HG03060 (cell line): ENCODE measurements at regions not wholly inside any gene's neighbourhood (a gene's known extent, or its start where the extent isn't known, plus 50 kb on each side); places are given as distances from the start of the nearest gene placed in this dataset.
"Not testable (repeated sequence)": the region's sequence is repeated elsewhere in the genome, so short reads cannot be mapped to it uniquely, and the experiment has no call there.

Source experiments
- ATAC-seq: cut with Tn5 transposase; IDR thresholded peaks from one replicate; pipeline ENCODE4 v1.9.1; 2021; ENCODE audit warnings: low read depth, moderate number of reproducible peaks; ENCODE audit not compliant: unreplicated experiment

- no peak for ATAC-seq
Observed at GRCh38 chr11:13214276-13214675, 63.3 kb upstream of the BMAL1 start.

DNA sequence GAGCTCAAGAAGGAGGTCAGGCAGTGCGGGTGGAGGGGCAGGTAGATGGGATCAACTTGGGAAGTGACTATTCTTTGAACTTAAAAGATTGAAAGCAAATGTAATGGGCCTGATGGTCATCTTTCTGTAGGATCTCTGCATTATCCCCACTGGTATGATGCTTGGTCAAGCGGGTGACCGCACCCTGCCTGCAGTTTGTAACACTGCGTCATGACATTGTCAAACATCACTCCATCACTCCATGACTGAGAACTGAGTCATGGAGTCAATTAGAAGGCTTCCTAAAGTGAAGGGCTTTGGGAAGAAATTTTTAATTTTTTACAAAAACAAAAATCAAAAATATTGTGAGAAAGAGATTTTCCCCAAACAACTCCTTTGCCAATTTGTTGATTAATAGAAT is 62.4 kb upstream of the BMAL1 start:
- no peak for ATAC-seq

DNA sequence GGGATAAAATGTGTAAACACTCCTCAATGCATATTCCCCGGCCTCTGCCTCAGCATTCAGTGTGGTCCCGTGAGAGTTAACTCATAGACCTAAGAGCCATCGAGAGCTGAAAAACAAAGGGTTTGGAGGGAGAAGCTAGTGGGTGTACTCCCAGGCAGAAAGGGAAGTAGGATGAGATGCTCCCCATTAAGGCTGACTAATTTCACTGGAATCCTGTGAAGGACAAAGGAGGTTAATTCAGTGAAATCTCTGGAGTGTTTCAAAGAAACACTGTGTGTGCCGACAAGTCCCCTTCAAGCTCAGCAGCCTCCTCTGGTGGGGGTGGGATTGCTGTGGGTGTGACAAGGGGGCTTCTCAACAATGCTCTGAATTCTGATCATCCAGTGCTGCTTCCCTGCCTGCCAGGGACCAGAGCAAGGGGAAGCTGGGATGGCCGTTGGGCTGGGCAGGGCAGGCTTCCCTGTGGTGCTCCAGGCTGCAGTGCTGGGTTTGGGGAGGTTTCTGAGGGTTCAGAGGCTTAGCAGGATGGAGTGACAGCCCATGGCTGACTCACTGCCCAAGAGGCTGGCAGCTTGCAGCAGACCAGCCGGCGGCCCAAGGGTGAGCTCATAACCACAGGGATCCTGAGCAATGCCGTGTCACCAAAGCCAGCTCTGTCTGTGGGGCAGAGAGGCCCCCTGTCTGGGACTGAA is 61.4 kb upstream of the BMAL1 start:
- ATAC-seq: no peak

DNA sequence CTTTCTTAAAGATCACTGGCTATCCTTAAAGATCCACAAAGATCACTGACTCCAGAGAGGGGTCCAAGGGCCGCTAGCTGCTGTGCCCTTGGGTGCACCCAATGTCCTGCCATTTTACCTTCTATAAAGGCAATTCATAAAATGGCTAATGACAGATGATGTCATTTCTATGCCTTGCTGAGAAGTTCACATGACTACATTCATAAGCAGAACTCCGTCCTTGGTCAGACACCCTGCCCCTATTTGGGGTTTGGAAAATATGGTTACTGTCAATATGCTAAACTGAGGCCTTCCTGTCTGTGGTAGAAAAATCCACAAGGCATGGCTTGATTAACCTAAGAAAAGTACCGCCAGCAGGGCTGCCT is 60.9 kb upstream of the BMAL1 start:
- no peak for ATAC-seq

GRCh38 chr11:13218685-13219084 is 58.9 kb upstream of the BMAL1 start:
- ATAC-seq: not testable (repeated sequence)

GRCh38 chr11:13220148-13220547 is 57.4 kb upstream of the BMAL1 start:
- no peak for ATAC-seq

DNA sequence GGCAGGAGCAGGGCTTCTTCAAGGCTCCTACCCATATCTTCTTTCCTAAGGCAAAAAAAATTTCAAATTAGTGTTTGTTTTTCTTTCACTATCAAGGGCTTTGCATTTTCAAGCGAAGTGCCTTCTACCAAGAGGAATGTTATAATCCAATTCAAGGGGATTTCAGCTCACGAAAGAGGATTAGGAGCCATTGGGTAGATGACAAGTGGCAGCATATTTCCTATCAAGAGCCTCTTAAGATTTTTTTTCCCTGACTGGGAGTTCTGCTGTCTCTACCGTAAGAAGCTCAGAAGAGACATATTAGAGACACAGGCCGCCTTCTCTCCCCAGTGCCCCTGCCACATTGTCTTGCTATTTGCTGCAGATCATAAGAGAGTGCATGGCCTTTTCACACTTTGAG is 55.9 kb upstream of the BMAL1 start:
- ATAC-seq: no peak

GRCh38 chr11:13222285-13222684 is 55.3 kb upstream of the BMAL1 start:
- ATAC-seq: no peak

DNA sequence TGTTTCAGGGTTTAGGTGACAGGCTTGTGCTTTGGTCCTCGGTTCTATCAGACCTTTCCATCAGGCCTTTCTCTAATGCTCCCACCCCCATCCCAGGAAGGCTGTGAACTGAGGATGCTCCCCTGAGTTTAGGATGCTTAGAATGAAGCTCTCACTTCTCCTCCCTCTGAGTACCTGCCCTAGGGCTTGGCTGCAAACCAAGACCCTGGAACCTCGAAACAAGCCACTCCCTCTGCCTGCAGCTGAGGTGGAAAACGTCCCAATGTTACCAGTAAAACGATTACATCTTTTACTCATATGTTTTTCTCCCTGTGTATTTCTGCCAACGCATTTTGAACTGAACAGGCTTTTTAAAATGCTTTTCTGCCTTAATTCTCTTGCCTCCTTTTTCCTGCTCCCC is 54.5 kb upstream of the BMAL1 start:
- ATAC-seq: no peak

GRCh38 chr11:13224324-13224723 is 53.3 kb upstream of the BMAL1 start:
- no peak for ATAC-seq

DNA sequence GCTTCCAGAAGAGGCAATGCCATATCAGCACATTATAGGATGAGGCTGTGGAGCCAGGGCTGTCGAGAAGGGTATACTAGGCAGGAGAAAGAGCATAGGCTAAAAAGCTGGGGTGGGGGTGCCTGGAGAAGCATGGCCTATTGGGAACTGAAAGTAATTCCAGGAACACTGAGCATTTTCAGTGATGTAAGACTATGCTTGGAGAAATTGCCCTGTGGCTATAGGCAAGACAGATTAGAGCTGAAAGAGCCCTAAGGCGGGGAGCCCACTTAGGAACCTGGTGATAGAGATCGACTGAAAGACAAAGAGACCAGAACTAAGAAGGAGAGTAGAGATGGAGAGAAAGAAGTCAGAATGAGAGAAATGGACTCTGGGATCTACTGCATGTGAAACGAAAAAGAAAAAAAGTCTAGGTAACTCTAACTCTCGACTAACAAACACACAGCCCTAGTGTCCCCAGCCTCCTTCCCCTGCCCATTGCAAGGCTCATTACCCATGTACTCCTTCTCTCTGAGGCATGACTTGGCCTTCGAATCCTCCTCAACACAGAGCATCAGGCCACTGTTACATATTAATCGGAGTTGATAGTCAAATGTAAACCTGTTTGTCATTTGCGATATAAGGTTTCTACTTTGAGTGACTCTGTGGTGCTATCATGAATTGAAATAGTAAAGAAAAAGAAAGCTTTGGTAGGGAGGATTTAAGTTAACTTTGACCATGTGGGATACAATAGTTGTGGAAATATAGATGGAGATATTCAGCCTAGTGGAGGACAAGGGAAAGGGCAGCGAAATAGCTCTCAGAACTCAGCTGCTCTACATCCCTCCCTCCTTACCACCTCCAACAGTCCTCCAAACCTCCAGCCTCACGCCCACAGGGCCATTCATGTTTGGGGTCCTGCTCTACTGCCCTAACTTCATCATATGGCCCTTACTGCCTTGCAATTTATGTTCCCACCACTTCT is 52.3 kb upstream of the BMAL1 start:
- no peak for ATAC-seq

DNA sequence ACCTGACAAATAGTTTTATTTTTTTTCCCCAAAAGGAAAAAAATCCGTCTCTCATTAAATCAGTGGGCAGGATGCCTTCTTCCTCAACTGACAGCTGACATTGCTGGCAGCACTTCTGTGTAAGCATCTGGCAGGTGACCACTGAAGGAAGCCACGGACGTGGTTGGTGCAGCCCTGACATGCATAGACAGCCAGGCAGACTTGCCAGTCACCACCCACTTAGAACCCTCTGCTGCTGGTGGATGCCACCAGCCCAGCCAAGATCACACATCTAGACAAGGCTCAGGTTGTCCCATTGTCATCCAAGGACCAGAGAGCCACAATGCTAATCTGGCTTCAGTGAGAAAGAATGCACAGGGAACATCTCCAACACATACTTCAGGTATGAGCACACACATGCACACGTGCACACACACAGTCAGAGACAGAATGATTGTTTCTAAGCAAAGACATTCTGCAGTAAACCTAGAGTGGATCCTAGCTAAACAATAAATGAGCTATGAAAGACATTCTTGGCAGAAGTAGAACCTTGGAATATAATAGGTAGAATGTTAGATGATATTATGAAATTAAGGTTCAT is 49.8 kb upstream of the BMAL1 start:
- no peak for ATAC-seq
